SKM-1 (cell line): ENCODE measurements at regions not wholly inside any gene's neighbourhood (a gene's known extent, or its start where the extent isn't known, plus 50 kb on each side); places are given as distances from the start of the nearest gene placed in this dataset.

Experiments
- DNase-seq: peaks from one replicate; lab custom pipeline; 2025; ENCODE audit not compliant: unreplicated experiment; lab: John Stamatoyannopoulos, UW

GRCh38 chr1:204819495-204819894, 51.2 kb upstream of the NFASC start:
- DNase-seq, result no peak
